ENCODE measurements at regions not wholly inside any gene's neighbourhood (a gene's known extent, or its start where the extent isn't known, plus 50 kb on each side); places are given as distances from the start of the nearest gene placed in this dataset.

DNA sequence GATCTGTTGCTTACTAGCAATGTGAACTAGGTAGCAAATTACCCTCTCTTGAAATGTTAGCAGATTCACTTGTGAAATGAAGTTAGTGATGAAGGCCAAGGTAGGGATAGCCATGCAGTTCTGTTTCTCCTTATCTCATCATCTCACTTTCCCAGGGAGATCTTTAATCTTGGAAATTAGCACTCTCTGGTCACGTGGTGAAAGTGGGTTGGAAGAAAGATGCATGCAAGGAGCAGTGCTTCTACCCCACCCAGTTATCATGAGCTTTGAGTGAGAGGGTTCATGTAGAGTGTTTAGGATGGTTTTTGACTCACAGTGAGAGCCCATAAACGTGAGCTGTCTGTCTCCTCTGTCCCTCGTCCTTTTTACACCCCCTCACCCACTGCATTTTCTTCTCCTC lies 346.3 kb downstream of the QKI start:
- Histone ChIP-seq H3K4me3 (ENCODE audit: low read length) (no peak overlapping the region), H3K9ac (ENCODE audit: low read length) (no peak overlapping the region), H3K9me2 (replicated peaks; ENCODE audit: insufficient read depth, low read length) (no peaks in the 10 kb centered on the region), H2AFZ (ENCODE audit: low read length) (no peak overlapping the region), H3K4me1 (ENCODE audit: low read length) (no peaks in the 10 kb centered on the region), H3K27ac (ENCODE audit: low read length) (no peak overlapping the region), H3K79me2 (ENCODE audit: low read length) (no peaks in the 10 kb centered on the region), H4K20me1 (ENCODE audit: insufficient read depth, low read length) (no peaks in the 10 kb centered on the region), H3K36me3 (replicated peaks; ENCODE audit: insufficient read depth, low read length) (no peaks in the 10 kb centered on the region), H3F3A (ENCODE audit: insufficient read depth, low read length) (0 out of 2 replicates have a peak, but pooled peaks cover 2% of the 10 kb centered on the region), H3K27me3 (replicated peaks; ENCODE audit: insufficient read depth, low read length) (no peaks in the 10 kb centered on the region), H3K4me2 (ENCODE audit: low read depth, low read length) (no peak overlapping the region), H3K9me3 (replicated peaks; ENCODE audit: insufficient read depth, low read length) (no peaks in the 10 kb centered on the region)
- no peak for TF ChIP-seq EZH2 (optimal IDR thresholded peaks at IDR 0.05; ENCODE audit: low read depth, low read length)
- TF ChIP-seq, protein P1, sequence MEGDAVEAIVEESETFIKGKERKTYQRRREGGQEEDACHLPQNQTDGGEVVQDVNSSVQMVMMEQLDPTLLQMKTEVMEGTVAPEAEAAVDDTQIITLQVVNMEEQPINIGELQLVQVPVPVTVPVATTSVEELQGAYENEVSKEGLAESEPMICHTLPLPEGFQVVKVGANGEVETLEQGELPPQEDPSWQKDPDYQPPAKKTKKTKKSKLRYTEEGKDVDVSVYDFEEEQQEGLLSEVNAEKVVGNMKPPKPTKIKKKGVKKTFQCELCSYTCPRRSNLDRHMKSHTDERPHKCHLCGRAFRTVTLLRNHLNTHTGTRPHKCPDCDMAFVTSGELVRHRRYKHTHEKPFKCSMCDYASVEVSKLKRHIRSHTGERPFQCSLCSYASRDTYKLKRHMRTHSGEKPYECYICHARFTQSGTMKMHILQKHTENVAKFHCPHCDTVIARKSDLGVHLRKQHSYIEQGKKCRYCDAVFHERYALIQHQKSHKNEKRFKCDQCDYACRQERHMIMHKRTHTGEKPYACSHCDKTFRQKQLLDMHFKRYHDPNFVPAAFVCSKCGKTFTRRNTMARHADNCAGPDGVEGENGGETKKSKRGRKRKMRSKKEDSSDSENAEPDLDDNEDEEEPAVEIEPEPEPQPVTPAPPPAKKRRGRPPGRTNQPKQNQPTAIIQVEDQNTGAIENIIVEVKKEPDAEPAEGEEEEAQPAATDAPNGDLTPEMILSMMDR (IDR thresholded peaks at IDR 0.05; ENCODE audit: low read length) = no peak
- TF ChIP-seq EZH2phosphoT487 (IDR thresholded peaks at IDR 0.05; ENCODE audit: low read length) = no peak
- DNase-seq = no peak

DNA sequence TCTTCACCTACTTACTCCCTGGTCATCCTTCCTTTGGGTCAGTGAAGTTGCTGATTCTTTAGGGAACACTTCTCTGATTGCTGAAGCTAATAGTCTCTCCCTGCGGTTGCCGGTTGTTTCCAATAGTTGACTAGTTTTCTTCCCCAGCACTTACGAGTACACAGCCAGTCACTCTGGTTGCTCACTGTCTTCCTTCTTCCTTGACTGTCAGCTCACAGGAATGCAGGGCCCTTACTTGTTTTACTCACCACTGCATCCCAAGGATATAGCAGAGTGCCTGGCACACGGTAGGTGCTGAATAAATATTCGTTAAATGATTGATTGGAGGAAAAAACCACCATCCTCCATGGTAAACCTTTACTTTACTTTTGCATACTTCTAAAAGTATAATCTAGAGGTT lies 345.0 kb downstream of the QKI start:
- Histone ChIP-seq H3K27me3 (replicated peaks; ENCODE audit: insufficient read depth, low read length) (no peaks in the 10 kb centered on the region), H3K9me2 (replicated peaks; ENCODE audit: insufficient read depth, low read length) (no peaks in the 10 kb centered on the region), H3K36me3 (replicated peaks; ENCODE audit: insufficient read depth, low read length) (no peaks in the 10 kb centered on the region), H3K4me2 (ENCODE audit: low read depth, low read length) (no peak overlapping the region), H2AFZ (ENCODE audit: low read length) (no peak overlapping the region), H3K9me3 (replicated peaks; ENCODE audit: insufficient read depth, low read length) (no peaks in the 10 kb centered on the region), H3F3A (ENCODE audit: insufficient read depth, low read length) (0 out of 2 replicates have a peak, but pooled peaks cover 3% of the 10 kb centered on the region), H3K4me1 (ENCODE audit: low read length) (0 out of 2 replicates have a peak, but pooled peaks cover 4% of the 10 kb centered on the region), H3K9ac (ENCODE audit: low read length) (no peak overlapping the region), H3K79me2 (ENCODE audit: low read length) (no peaks in the 10 kb centered on the region), H4K20me1 (ENCODE audit: insufficient read depth, low read length) (no peaks in the 10 kb centered on the region), H3K4me3 (ENCODE audit: low read length) (no peak overlapping the region), H3K27ac (ENCODE audit: low read length) (no peak overlapping the region)
- no peak for DNase-seq
- TF ChIP-seq EZH2 (optimal IDR thresholded peaks at IDR 0.05; ENCODE audit: low read depth, low read length) (no peak), EZH2phosphoT487 (IDR thresholded peaks at IDR 0.05; ENCODE audit: low read length) (no peak)
- TF ChIP-seq, protein P1 (IDR thresholded peaks at IDR 0.05; ENCODE audit: low read length) = no peak

- Histone ChIP-seq H4K20me1 (ENCODE audit: insufficient read depth, low read length) (no peaks in the 10 kb centered on the region), H3K4me1 (ENCODE audit: low read length) (0 out of 2 replicates have a peak, but pooled peaks cover 4% of the 10 kb centered on the region), H3K4me2 (ENCODE audit: low read depth, low read length) (no peak overlapping the region), H3K36me3 (replicated peaks; ENCODE audit: insufficient read depth, low read length) (no peaks in the 10 kb centered on the region), H3K9ac (ENCODE audit: low read length) (no peak overlapping the region), H3K9me2 (replicated peaks; ENCODE audit: insufficient read depth, low read length) (no peaks in the 10 kb centered on the region), H3K27ac (ENCODE audit: low read length) (no peak overlapping the region), H3K9me3 (replicated peaks; ENCODE audit: insufficient read depth, low read length) (no peaks in the 10 kb centered on the region), H3F3A (ENCODE audit: insufficient read depth, low read length) (0 out of 2 replicates have a peak, but pooled peaks cover 3% of the 10 kb centered on the region), H3K79me2 (ENCODE audit: low read length) (no peaks in the 10 kb centered on the region), H3K27me3 (replicated peaks; ENCODE audit: insufficient read depth, low read length) (no peaks in the 10 kb centered on the region), H3K4me3 (ENCODE audit: low read length) (no peak overlapping the region), H2AFZ (ENCODE audit: low read length) (no peak overlapping the region)
- TF ChIP-seq, protein P1 (IDR thresholded peaks at IDR 0.05; ENCODE audit: low read length) = no peak
- TF ChIP-seq EZH2 (optimal IDR thresholded peaks at IDR 0.05; ENCODE audit: low read depth, low read length) (no peak), EZH2phosphoT487 (IDR thresholded peaks at IDR 0.05; ENCODE audit: low read length) (no peak)
- no peak for DNase-seq
Measured at GRCh38 chr6:163757520-163757919, 343.0 kb downstream of the QKI start.

Measured in MM.1S (cell line).